ENCODE measurements at regions not wholly inside any gene's neighbourhood (a gene's known extent, or its start where the extent isn't known, plus 50 kb on each side); places are given as distances from the start of the nearest gene placed in this dataset.

GRCh38 chr18:6488956-6489355 lies 74.2 kb upstream of the L3MBTL4 start:
- no peak for TF ChIP-seq CTCF (IDR thresholded peaks at IDR 0.05)
- no peak for TF ChIP-seq EZH2 (IDR thresholded peaks at IDR 0.05; ENCODE audit: borderline replicate concordance, insufficient read depth, low read depth, low read length, poor library complexity, severe bottlenecking)
